Neuronal stem cell (in vitro differentiated cells): ENCODE measurements at regions not wholly inside any gene's neighbourhood (a gene's known extent, or its start where the extent isn't known, plus 50 kb on each side); places are given as distances from the start of the nearest gene placed in this dataset.
A peak's percentile ranks its signal among the peaks of the same experiment; 100 is the strongest.

Experiments
- DNase-seq: peaks from one replicate; pipeline ENCODE4 v3.0.0-alpha.2; 2013; ENCODE audit warnings: low spot score
- H2AFZ ChIP-seq: one replicate; pipeline ENCODE4 v1.6.1; 2013; ENCODE audit warnings: mild to moderate bottlenecking, low read length, inconsistent platforms
- H2AK5ac ChIP-seq: 2 replicates; pipeline ENCODE4 v1.6.1; 2013; ENCODE audit warnings: low read depth, mild to moderate bottlenecking, inconsistent platforms, low read length, moderate library complexity, mixed read lengths
- H2BK120ac ChIP-seq: 2 replicates; pipeline ENCODE4 v1.6.1; 2013; ENCODE audit warnings: low read depth, mild to moderate bottlenecking, inconsistent platforms, low read length, moderate library complexity, mixed read lengths
- H2BK12ac ChIP-seq: one replicate; pipeline ENCODE4 v1.6.1; 2013; ENCODE audit warnings: low read length, inconsistent platforms
- H2BK15ac ChIP-seq: 2 replicates; pipeline ENCODE4 v1.6.1; 2013; ENCODE audit warnings: mild to moderate bottlenecking, low read length, inconsistent platforms, mixed read lengths
- H2BK5ac ChIP-seq: one replicate; pipeline ENCODE4 v1.6.1; 2013; ENCODE audit warnings: inconsistent platforms, mild to moderate bottlenecking, low read length, moderate library complexity
- H3K14ac ChIP-seq: one replicate; pipeline ENCODE4 v1.6.1; 2013; ENCODE audit warnings: low read length, inconsistent platforms
- H3K18ac ChIP-seq: 2 replicates; pipeline ENCODE4 v1.6.1; 2013; ENCODE audit warnings: low read length, inconsistent platforms
- H3K23ac ChIP-seq: 2 replicates; pipeline ENCODE4 v1.6.1; 2013; ENCODE audit warnings: low read depth, mild to moderate bottlenecking, mixed read lengths, low read length, inconsistent platforms; ENCODE audit not compliant: poor library complexity
- H3K27ac ChIP-seq: replicated peaks from 3 replicates; pipeline ENCODE4 v1.5.1; 2013; ENCODE audit warnings: low read length, inconsistent platforms
- H3K27me3 ChIP-seq, 3 experiments: 2 replicates each; pipeline ENCODE4 v1.6.1; 2013; ENCODE audit warnings: low read length in 3 of 3, mild to moderate bottlenecking in 2 of 3, inconsistent platforms in 1 of 3, low read depth in 1 of 3, mixed read lengths in 1 of 3, moderate library complexity in 1 of 3; ENCODE audit not compliant: control insufficient read depth in 3 of 3, insufficient read depth in 3 of 3
- H3K36me3 ChIP-seq, 2 donors: replicated peaks in 1 of 2; 2 replicates each; pipeline ENCODE4 v1.6.1; 2013; ENCODE audit warnings: low read length in 2 of 2; ENCODE audit not compliant: control insufficient read depth in 2 of 2, insufficient read depth in 2 of 2
- H3K4ac ChIP-seq: 2 replicates; pipeline ENCODE4 v1.6.1; 2013; ENCODE audit warnings: inconsistent platforms, mild to moderate bottlenecking, low read length, moderate library complexity
- H3K4me1 ChIP-seq, 2 donors: 1 replicate in 1 of 2; 2 replicates in 1 of 2; pipeline ENCODE4 v1.6.1; 2013; ENCODE audit warnings: low read length in 2 of 2, low read depth in 1 of 2; ENCODE audit not compliant: control insufficient read depth in 2 of 2, insufficient read depth in 1 of 2
- H3K4me2 ChIP-seq: one replicate; pipeline ENCODE4 v1.6.1; 2013; ENCODE audit warnings: mild to moderate bottlenecking, low read length, inconsistent platforms; ENCODE audit not compliant: insufficient read depth, poor library complexity, severe bottlenecking
- H3K4me3 ChIP-seq, 2 donors: 2 replicates each; pipeline ENCODE4 v1.5.1; 2013; ENCODE audit warnings: low read length in 2 of 2, mild to moderate bottlenecking in 2 of 2, inconsistent platforms in 1 of 2, moderate library complexity in 1 of 2
- H3K79me1 ChIP-seq: one replicate; pipeline ENCODE4 v1.6.1; 2013; ENCODE audit warnings: low read depth, mild to moderate bottlenecking, inconsistent platforms, low read length, moderate library complexity
- H3K9ac ChIP-seq: one replicate; pipeline ENCODE4 v1.6.1; 2013; ENCODE audit warnings: mild to moderate bottlenecking, low read depth, low read length, inconsistent platforms; ENCODE audit not compliant: poor library complexity
- H3K9me3 ChIP-seq, 2 donors: replicated peaks in 1 of 2; 2 replicates each; pipeline versions ENCODE3 to v1.6.1; 2013; ENCODE audit warnings: low read length in 2 of 2, mild to moderate bottlenecking in 2 of 2, inconsistent platforms in 1 of 2, low read depth in 1 of 2, mixed read lengths in 1 of 2, moderate library complexity in 1 of 2; ENCODE audit not compliant: control insufficient read depth in 2 of 2, insufficient read depth in 1 of 2
- H4K8ac ChIP-seq: one replicate; pipeline ENCODE4 v1.6.1; 2013; ENCODE audit warnings: low read depth, mild to moderate bottlenecking, inconsistent platforms, low read length, moderate library complexity
- H4K91ac ChIP-seq: one replicate; pipeline ENCODE4 v1.6.1; 2013; ENCODE audit warnings: low read length, low read depth, mild to moderate bottlenecking, inconsistent platforms; ENCODE audit not compliant: poor library complexity
- WGBS, 2 donors: extraction: QIAGEN DNeasy Blood & Tissue Kit; methylation state at CpG; one replicate each; pipeline ENCODE4 v1.1.7; 2013; ENCODE audit warnings: missing lambda C conversion rate in 2 of 2, mixed read lengths in 1 of 2; ENCODE audit not compliant: insufficient read length in 2 of 2, insufficient replicate concordance in 1 of 2; ENCODE audit errors: extremely low coverage in 2 of 2; 5-methylcytosine and 5-hydroxymethylcytosine counted together

DNA sequence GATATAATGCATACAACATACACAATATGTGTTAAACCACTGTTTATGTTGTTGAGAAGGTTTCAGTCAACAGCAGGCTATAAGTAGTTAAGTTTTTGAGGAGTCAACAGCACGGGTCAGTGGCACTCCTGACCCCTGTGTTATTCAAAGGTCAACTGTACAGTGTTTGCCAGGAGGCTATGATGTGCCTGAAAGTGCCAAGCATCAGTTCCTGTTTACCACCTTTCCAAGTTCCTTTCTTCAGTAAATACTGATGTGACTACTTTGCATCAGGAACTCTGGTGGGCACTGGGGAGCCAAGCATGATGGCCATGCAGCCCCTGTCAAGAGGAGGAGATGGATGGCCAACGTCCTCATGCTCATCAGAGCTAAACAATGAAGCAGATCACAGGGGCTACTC lies 224.4 kb upstream of the EXOC2 start:
- no peak overlapping the region for H2AFZ ChIP-seq
- H4K91ac ChIP-seq = no peak overlapping the region
- no peak overlapping the region for H3K4ac ChIP-seq
- DNase-seq = no peak
- H4K8ac ChIP-seq = no peak overlapping the region
- H3K4me3 ChIP-seq = no peak overlapping the region
- H3K36me3 ChIP-seq = no peaks in the 10 kb centered on the region
- H3K9ac ChIP-seq = no peak overlapping the region
- H3K9me3 ChIP-seq = peaks cover 5 to 7% of the 10 kb centered on the region in 2 donors
- no peaks in the 10 kb centered on the region for H3K4me1 ChIP-seq
- no peak overlapping the region for H3K14ac ChIP-seq
- H2BK120ac ChIP-seq = no peak overlapping the region
- H3K27ac ChIP-seq = no peak overlapping the region
- H3K18ac ChIP-seq = no peak overlapping the region
- H2AK5ac ChIP-seq = no peak overlapping the region
- no peak overlapping the region for H3K23ac ChIP-seq
- no CpG with 5 or more reads among the region's 2 CpGs for WGBS, 2 donors
- no peaks in the 10 kb centered on the region for H3K79me1 ChIP-seq
- H3K27me3 ChIP-seq = peaks cover 0 to 1% (median 0%) of the 10 kb centered on the region in 3 experiments
- no peak overlapping the region for H3K4me2 ChIP-seq
- no peak overlapping the region for H2BK15ac ChIP-seq
- H2BK5ac ChIP-seq = no peak overlapping the region
- H2BK12ac ChIP-seq = no peak overlapping the region

DNA sequence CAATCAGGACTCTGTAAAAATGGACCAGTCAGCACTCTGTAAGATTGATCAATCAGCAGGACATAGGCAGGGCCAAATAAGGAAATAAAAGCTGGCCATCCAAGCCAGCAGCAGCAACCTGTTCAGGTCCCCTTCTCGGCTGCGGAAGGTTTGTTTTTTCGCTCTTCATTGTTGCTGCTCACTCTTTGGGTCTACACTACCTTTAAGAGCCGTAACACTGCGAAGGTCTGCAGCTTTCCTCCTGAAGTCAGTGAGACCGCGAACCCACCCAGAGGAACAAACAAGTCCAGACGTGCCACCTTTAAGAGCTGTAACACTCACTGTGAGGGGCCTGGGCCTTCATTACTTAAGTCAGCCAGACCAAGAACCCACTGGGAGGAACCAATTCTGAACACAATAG lies 223.2 kb upstream of the EXOC2 start:
- no CpG with 5 or more reads among the region's 8 CpGs for WGBS, 2 donors
- no peak overlapping the region for H3K4me3 ChIP-seq
- no peak overlapping the region for H2AK5ac ChIP-seq
- H2AFZ ChIP-seq = no peak overlapping the region
- H3K79me1 ChIP-seq = no peaks in the 10 kb centered on the region
- H3K4me1 ChIP-seq = no peaks in the 10 kb centered on the region
- no peak overlapping the region for H3K4ac ChIP-seq
- no peak overlapping the region for H4K8ac ChIP-seq
- DNase-seq = no peak
- H3K36me3 ChIP-seq = no peaks in the 10 kb centered on the region
- H2BK15ac ChIP-seq = no peak overlapping the region
- H2BK120ac ChIP-seq = no peak overlapping the region
- H3K27me3 ChIP-seq = peaks cover 0 to 1% (median 0%) of the 10 kb centered on the region in 3 experiments
- H3K14ac ChIP-seq = no peak overlapping the region
- H4K91ac ChIP-seq = no peak overlapping the region
- H3K9me3 ChIP-seq = peaks cover 2 to 4% of the 10 kb centered on the region in 2 donors
- H3K4me2 ChIP-seq = no peak overlapping the region
- no peak overlapping the region for H3K27ac ChIP-seq
- no peak overlapping the region for H3K18ac ChIP-seq
- no peak overlapping the region for H3K23ac ChIP-seq
- no peak overlapping the region for H3K9ac ChIP-seq
- H2BK12ac ChIP-seq = no peak overlapping the region
- H2BK5ac ChIP-seq = no peak overlapping the region

DNA sequence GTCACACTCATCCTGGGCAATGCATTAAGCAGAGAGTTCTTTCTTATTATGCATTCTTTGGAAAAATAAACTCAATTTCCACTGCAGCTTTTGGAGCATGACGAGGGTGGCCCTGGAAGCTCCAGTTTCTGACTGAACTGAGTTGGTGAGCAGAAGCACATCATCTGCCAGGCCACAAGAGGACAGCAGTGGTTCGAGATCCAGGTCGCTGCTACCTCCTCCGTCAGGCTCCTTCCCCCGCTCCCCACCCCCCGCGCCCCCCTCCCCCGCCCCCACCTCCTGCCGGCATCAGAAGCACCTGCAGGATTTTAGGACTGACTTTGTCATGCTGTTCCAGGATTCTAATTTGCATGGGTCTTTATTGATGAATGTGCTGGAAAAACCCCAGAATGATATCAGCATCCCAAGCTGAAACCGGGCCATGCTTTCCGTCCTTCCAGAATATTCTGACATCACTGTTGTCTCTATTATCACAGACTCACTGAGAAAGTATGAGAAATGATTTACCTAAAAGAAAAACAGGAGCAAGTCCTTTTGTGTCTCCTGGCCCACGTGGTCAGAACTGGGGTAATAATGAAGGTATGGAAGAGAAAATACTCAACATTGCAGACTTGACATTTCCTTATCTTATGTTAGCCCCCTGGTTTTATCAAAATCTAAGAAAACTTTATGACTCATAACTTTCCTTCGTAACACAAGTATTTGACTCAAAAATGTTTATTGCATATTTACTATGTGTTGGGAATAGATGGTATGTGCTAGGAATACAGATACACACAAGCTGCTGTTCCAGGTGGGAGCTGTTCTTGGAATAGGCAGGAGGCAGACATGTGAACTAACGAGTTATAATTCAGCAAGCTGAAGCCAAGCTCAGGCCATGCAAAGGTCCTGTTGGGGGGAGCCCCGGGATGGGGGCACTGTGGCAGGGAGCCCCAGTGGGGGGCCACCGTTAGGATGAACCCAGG lies 220.2 kb upstream of the EXOC2 start:
- H3K18ac ChIP-seq = no peak overlapping the region
- no peak overlapping the region for H3K27ac ChIP-seq
- H3K27me3 ChIP-seq = peaks cover 0 to 1% (median 0%) of the 10 kb centered on the region in 3 experiments
- no peak overlapping the region for H4K8ac ChIP-seq
- H2BK120ac ChIP-seq = no peak overlapping the region
- H3K4me2 ChIP-seq = no peak overlapping the region
- H3K4me3 ChIP-seq = no peak overlapping the region
- no peaks in the 10 kb centered on the region for H3K4me1 ChIP-seq
- no peaks in the 10 kb centered on the region for H3K79me1 ChIP-seq
- H4K91ac ChIP-seq = no peak overlapping the region
- no peak overlapping the region for H3K4ac ChIP-seq
- peaks cover under 1 to 2% of the 10 kb centered on the region in 2 donors for H3K9me3 ChIP-seq
- no peak overlapping the region for H2AK5ac ChIP-seq
- no peaks in the 10 kb centered on the region for H3K36me3 ChIP-seq
- H3K9ac ChIP-seq = no peak overlapping the region
- no peak overlapping the region for H2BK5ac ChIP-seq
- H3K23ac ChIP-seq = no peak overlapping the region
- no peak overlapping the region for H3K14ac ChIP-seq
- peak; percentile 21 for DNase-seq
- WGBS, 2 donors = no CpG with 5 or more reads among the region's 16 CpGs
- H2AFZ ChIP-seq = no peak overlapping the region
- no peak overlapping the region for H2BK15ac ChIP-seq
- H2BK12ac ChIP-seq = no peak overlapping the region

DNA sequence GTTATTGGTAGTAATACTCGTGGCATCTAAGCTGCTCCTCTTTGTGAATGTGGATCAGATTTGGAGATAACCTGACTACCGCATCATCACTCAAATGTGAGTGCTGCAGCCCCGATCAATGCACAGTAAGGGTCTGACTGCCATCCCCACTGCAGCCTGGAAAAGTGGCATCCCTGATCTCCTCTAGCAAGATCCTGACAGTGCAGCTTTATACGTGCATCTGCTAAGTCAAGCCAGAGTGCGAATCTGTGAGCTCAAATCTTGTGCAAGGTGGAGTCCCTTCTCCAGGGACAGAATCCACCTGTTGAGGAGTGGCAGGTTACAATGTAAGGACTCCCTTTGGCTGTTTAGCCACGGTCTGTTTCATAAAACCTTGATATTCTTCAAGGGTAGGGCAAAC lies 215.0 kb upstream of the EXOC2 start:
- peaks cover 0 to 3% of the 10 kb centered on the region in 2 donors for H3K9me3 ChIP-seq

More for the DNA sequence above, 215.0 kb upstream of the EXOC2 start:
- Histone ChIP-seq H2BK15ac (no peak overlapping the region), H3K14ac (no peak overlapping the region), H3K18ac (no peak overlapping the region), H2BK12ac (no peak overlapping the region), H2AK5ac (no peak overlapping the region), H3K27ac (no peak overlapping the region), H3K4me2 (no peak overlapping the region), H3K36me3 (no peaks in the 10 kb centered on the region), H3K27me3 (peaks cover 0 to 1% (median 0%) of the 10 kb centered on the region in 3 experiments), H3K23ac (no peak overlapping the region), H3K4me1 (peaks cover 0 to 2% of the 10 kb centered on the region in 2 donors), H2BK120ac (no peak overlapping the region), H2AFZ (no peak overlapping the region), H4K91ac (no peak overlapping the region), H3K79me1 (no peaks in the 10 kb centered on the region), H2BK5ac (no peak overlapping the region), H3K4me3 (no peak overlapping the region), H3K4ac (no peak overlapping the region), H3K9ac (no peak overlapping the region), H4K8ac (no peak overlapping the region)
- no CpG with 5 or more reads among the region's 6 CpGs for WGBS, 2 donors
- DNase-seq = no peak
